ENCODE measurements at regions not wholly inside any gene's neighbourhood (a gene's known extent, or its start where the extent isn't known, plus 50 kb on each side); places are given as distances from the start of the nearest gene placed in this dataset.

- TF ChIP-seq CTCF (IDR thresholded peaks at IDR 0.05; ENCODE audit: borderline replicate concordance, extremely low read depth, low read length, poor library complexity, severe bottlenecking) (no peak), EZH2 (IDR thresholded peaks at IDR 0.05; ENCODE audit: borderline replicate concordance, low read depth, low read length, severe bottlenecking) (no peak)
Measured at GRCh38 chr1:101183388-101183699, 53.5 kb upstream of the S1PR1 start.

All from DND-41 (cell line).